ENCODE measurements at regions not wholly inside any gene's neighbourhood (a gene's known extent, or its start where the extent isn't known, plus 50 kb on each side); places are given as distances from the start of the nearest gene placed in this dataset.

DNA sequence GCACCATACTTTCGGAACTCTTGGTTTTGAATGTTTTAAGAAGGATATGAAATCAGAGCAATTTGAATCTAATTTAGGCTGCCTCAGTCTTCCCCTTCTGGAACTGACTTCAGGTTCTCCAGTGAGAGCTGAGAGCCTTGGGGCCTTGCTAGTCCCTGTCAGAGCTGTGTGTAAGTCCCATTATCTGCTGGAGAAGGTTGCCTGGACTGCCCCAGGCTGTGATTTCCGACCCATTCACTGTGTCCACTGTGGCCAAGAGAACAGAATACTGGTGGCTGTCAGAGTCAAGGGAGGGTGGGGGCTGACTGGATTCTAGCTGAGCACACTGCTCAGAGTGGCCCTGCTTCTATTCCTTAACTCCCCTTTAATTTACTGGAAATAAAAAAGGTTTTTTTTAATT is 278.0 kb downstream of the KCNS3 start:
- TF ChIP-seq, protein P1, sequence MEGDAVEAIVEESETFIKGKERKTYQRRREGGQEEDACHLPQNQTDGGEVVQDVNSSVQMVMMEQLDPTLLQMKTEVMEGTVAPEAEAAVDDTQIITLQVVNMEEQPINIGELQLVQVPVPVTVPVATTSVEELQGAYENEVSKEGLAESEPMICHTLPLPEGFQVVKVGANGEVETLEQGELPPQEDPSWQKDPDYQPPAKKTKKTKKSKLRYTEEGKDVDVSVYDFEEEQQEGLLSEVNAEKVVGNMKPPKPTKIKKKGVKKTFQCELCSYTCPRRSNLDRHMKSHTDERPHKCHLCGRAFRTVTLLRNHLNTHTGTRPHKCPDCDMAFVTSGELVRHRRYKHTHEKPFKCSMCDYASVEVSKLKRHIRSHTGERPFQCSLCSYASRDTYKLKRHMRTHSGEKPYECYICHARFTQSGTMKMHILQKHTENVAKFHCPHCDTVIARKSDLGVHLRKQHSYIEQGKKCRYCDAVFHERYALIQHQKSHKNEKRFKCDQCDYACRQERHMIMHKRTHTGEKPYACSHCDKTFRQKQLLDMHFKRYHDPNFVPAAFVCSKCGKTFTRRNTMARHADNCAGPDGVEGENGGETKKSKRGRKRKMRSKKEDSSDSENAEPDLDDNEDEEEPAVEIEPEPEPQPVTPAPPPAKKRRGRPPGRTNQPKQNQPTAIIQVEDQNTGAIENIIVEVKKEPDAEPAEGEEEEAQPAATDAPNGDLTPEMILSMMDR (IDR thresholded peaks at IDR 0.05; ENCODE audit: extremely low read depth in 1 of 2, insufficient read depth in 1 of 2, low read depth in 1 of 2, low read length in 2 of 2) = no peak
- TF ChIP-seq FOS (IDR thresholded peaks at IDR 0.05; ENCODE audit: borderline replicate concordance, insufficient read depth, low read length) = no peak
- no peak for TF ChIP-seq EZH2 (IDR thresholded peaks at IDR 0.05; ENCODE audit: borderline replicate concordance, low read depth, low read length, severe bottlenecking)
- TF ChIP-seq POLR2A (IDR thresholded peaks at IDR 0.05; ENCODE audit: low read depth, low read length) = no peak
- no peak for TF ChIP-seq JUN (IDR thresholded peaks at IDR 0.05; ENCODE audit: borderline replicate concordance, insufficient read depth, insufficient read length, low read depth)

Data from endothelial cell of umbilical vein (primary cell).